D721Med (cell line): ENCODE measurements at regions not wholly inside any gene's neighbourhood (a gene's known extent, or its start where the extent isn't known, plus 50 kb on each side); places are given as distances from the start of the nearest gene placed in this dataset.
"Not testable (repeated sequence)": the region's sequence is repeated elsewhere in the genome, so short reads cannot be mapped to it uniquely, and the experiment has no call there.

Source experiments
- DNase-seq: peaks from one replicate; pipeline ENCODE4 v3.0.0; 2011; ENCODE audit warnings: low spot score; ENCODE audit not compliant: insufficient read length
- FAIRE-seq: peaks from 2 replicates; lab custom pipeline; 2011; peaks lifted over from hg19 to GRCh38; lab: Jason Lieb, UNC
- CTCF ChIP-seq: IDR thresholded peaks from 2 replicates; pipeline ENCODE4 v1.5.1; 2012; ENCODE audit warnings: mild to moderate bottlenecking, control low read depth; ENCODE audit not compliant: insufficient read depth; ENCODE audit errors: missing control alignments

GRCh38 chr15:98547741-98548138 lies 100.6 kb upstream of the IGF1R start:
- FAIRE-seq (no peak), DNase-seq (no peak)
- TF ChIP-seq CTCF, result no peak

GRCh38 chr15:98548139-98548971 lies 100.0 kb upstream of the IGF1R start:
- FAIRE-seq, result no peak
- DNase-seq, result no peak
- no peak for TF ChIP-seq CTCF

GRCh38 chr15:98549003-98549402 lies 99.3 kb upstream of the IGF1R start:
- DNase-seq (no peak), FAIRE-seq (no peak)
- no peak for TF ChIP-seq CTCF

GRCh38 chr15:98549741-98550140 lies 98.6 kb upstream of the IGF1R start:
- FAIRE-seq (no peak), DNase-seq (no peak)
- TF ChIP-seq CTCF, result no peak

- FAIRE-seq, result not testable (repeated sequence)
Observed at GRCh38 chr15:98550363-98550762, 98.0 kb upstream of the IGF1R start.

GRCh38 chr15:98551936-98552562 lies 96.3 kb upstream of the IGF1R start:
- DNase-seq, result no peak
- TF ChIP-seq CTCF, result no peak
- FAIRE-seq, result no peak

More at GRCh38 chr15:98550363-98550762, 98.0 kb upstream of the IGF1R start:
- not testable (repeated sequence) for DNase-seq

- no peak for DNase-seq
- no peak for TF ChIP-seq CTCF
- no peak for FAIRE-seq
Observed at GRCh38 chr15:98554272-98555172, 93.8 kb upstream of the IGF1R start.
